ENCODE measurements at regions not wholly inside any gene's neighbourhood (a gene's known extent, or its start where the extent isn't known, plus 50 kb on each side); places are given as distances from the start of the nearest gene placed in this dataset.

- TF ChIP-seq CTCF (conservative IDR thresholded peaks at IDR 0.05; ENCODE audit: low read depth, low read length) (no peak), RCOR1 (IDR thresholded peaks at IDR 0.05; ENCODE audit: insufficient replicate concordance, low read length) (no peak), POLR2A (IDR thresholded peaks at IDR 0.05; ENCODE audit: low read depth, low read length) (no peak), RFX5 (IDR thresholded peaks at IDR 0.05; ENCODE audit: low read depth, low read length) (no peak), BHLHE40 (IDR thresholded peaks at IDR 0.05; ENCODE audit: low read depth, low read length) (no peak)
These were observed 129.1 kb upstream of the SEMA6D start for GRCh38 chr15:47587940-47588802.

Data from IMR-90 (cell line).